HG02981 (cell line): ENCODE measurements at regions not wholly inside any gene's neighbourhood (a gene's known extent, or its start where the extent isn't known, plus 50 kb on each side); places are given as distances from the start of the nearest gene placed in this dataset.
"Not testable (repeated sequence)": the region's sequence is repeated elsewhere in the genome, so short reads cannot be mapped to it uniquely, and the experiment has no call there.

Source experiments
- ATAC-seq: cut with Tn5 transposase; IDR thresholded peaks from one replicate; pipeline ENCODE4 v1.9.1; 2021; ENCODE audit warnings: mild to moderate bottlenecking, moderate library complexity; ENCODE audit not compliant: unreplicated experiment

DNA sequence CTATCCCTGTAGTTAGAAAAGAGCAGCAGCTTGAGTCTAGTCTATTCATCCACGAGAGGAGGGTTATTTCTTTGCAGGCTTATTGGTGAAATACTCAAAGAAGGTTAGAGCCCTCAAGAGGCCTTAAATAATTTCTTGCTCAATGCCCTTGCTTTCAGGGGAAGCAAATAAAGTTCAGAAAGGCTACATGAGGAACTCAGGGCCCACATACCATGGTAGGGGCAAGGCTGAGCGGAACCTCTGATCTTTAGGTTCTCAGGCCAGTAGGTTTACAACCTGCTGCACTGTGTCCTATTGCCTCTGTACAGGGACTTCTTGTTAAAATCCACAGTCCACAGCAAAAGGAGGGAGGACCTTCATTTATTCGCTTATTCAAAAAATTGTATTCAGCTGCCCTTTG is 101.7 kb downstream of the ADAMTS15 start:
- no peak for ATAC-seq

DNA sequence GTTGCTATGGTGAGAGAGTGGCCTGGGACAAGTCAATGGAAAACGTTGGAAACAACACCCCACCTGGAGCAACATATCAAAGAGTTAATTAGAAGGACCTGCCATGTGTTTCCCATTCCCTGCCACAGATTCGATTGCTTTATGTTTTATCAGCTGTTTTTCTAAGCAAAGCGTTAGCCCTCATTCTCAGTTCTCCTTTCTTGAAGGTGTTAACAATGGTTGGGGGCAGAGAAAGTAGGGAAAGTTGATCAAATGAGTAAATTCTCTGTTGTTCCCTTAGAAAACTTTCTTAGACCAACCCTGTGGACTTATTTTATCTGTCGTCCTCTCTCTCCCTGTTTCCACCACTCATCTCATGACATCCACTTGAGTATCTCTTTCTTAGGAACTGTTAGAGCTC is 102.5 kb downstream of the ADAMTS15 start:
- no peak for ATAC-seq

DNA sequence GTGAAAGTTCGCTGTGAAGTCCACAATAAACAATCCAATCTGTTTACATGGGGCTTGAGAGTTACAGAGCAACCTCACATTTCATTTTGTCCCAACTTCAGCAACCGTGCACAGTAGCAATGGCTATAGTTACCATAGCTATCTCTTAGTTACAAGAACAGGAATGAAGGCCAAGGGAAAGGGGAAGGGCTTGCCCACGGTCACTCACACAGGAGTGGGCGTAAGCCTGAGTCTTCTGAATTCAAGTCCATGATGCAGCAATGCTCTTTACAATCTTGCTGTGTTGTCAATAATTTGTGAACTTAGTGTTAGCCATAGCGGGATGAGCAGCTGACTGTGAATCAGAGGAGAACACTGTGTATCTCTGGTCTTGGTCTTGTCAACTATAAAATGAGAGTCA is 102.9 kb downstream of the ADAMTS15 start:
- no peak for ATAC-seq

- ATAC-seq, result no peak
These were observed 104.9 kb downstream of the ADAMTS15 start for GRCh38 chr11:130553306-130553705.

- no peak for ATAC-seq
These were observed 106.0 kb downstream of the ADAMTS15 start for GRCh38 chr11:130554241-130555055.

- ATAC-seq, result no peak
These were observed 106.9 kb downstream of the ADAMTS15 start for GRCh38 chr11:130555251-130555841.

DNA sequence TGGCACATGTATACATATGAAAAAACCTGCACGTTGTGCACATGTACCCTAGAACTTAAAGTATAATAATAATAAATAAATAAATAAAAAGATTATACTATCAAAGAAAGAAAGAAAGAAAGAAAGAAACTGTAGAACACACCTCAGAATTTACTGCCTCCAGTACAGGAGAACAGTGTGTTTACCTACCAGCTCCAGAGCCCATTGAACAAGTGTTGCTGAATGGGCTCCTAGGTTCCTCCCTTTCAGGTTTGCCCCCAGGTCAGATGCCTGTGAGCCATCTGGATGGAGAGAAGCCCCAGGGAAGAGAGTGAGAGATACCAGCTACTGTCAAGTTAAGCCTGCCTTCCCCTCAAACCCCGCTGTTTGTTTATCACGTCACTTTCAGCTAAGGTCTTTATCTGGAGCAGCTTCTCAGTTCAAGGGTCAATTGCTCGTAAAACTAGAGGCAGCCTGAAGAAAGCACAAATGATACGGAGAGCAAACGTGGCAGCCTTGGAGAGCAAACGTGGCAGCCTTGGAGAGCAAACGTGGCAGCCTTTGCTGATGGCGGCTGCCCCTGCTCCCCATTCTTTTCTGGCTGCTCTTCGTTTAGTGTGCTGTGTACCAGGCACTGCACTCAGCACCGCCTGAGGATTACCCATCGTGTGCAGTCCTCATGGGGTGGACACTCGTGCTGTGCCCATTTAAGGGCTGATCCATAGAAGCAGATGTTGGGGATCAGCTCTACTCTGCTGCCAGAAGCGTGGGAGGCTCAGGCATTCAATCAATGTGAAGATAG is 111.7 kb downstream of the ADAMTS15 start:
- ATAC-seq, result no peak

GRCh38 chr11:130560781-130561109 is 112.3 kb downstream of the ADAMTS15 start:
- no peak for ATAC-seq

DNA sequence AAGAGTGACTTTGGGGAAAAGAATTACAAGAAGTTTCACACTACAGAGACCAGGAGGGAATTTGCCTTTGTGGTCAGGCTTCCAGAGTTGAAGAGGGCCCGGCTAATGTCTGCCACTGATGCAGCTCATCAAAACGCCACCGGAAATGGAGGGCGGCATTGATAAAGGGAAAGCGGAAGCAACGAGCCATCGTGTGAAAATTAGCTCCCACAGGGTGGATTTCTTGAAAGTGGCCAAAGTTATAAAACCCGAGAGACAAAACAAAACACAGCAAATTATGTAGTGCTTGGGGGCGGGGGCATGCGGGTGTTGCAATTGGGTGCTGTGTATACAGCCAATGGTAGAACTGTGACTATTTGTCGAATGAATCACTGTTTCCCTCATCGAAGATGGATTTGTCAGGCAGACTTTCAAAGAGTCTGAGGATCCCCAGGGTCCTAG is 113.0 kb downstream of the ADAMTS15 start:
- no peak for ATAC-seq

GRCh38 chr11:130562549-130562948 is 114.1 kb downstream of the ADAMTS15 start:
- ATAC-seq, result no peak

- not testable (repeated sequence) for ATAC-seq
These were observed 117.9 kb downstream of the ADAMTS15 start for GRCh38 chr11:130566360-130566759.

DNA sequence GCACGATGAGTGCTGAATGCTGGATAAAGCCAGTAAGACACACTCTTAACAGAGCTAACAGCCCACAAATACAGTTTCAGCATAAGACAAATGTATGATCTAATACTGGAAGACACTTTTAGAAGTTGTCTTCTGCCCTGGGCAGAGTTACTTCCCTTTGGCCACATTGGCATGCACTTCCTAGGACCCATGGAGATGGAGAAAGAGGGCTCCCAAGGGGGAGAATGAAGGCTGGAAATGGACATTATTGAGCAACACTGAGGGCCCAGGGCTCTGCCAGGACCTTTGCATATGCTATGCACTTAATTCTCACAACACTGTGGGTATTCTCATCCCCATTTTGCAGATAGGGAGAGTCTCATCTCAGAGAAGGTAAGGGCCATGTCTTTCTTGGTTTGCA is 123.1 kb downstream of the ADAMTS15 start:
- ATAC-seq, result no peak

DNA sequence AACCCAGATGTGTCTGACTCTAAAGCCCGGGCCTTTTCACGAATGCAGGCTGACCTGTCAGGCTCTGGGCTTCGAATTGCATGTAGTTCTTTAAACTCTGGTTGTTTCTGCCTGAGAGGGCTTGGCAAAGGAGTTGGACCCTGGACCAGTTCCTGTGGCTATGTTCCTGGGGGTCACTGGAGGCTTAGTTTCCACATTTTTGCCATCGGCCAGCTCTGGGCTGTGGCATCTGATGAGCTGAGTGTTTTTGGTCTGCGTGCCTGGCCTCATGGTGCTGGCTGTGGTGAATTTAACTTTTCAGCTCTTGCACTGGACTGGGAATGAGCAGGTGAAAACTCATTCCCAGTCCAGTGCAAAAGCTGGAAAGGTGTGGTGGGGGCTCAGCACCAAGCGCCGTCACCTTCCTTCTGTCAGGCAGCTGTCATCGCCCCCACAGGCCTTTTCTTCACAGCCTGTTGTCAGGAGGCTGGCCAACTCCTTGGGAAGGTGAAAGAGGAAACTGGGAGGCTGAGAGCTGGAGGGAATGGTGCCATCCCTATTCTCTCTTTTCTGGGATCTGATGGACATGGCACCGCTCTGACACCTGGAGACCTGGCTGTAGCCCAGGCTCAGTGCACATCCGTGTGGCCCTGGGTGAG is 123.6 kb downstream of the ADAMTS15 start:
- no peak for ATAC-seq

DNA sequence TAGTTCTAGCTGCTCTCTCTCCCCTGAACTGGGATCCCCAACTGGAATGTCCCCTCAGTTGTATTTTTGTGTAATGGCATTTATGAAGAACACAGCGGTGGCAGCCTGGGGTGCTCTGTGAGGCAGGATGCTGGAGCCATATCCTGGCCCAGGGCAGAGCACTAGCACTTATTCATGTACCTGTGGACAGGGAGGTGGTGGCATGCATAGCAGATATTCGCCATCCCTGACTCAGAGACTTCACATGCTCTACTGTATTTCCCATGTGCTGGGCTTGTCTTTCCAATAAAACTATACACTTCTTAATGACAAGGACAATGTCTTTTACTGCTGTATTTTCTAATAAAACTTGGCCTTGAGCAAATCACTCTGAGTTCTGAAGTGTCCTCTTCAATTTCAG is 125.3 kb downstream of the ADAMTS15 start:
- ATAC-seq, result no peak

DNA sequence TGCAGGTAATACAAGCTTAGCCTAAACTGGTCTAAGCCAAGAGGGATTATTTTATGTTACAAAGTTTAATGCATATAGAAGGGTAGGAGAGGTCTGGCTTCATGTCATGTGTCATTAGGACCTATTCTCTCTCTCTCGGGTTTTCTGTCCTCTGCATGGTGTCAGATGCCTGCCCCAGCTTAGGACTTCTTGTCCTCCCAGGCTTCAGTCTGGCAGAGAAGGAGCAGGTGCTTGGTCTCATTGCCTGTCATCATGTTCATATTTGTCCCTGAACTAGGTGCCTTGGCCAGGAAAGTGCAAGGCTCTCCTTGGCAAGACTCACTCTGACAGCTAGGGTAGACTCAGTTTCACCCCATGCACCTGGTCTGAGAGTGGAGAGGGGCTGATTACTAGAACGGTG is 126.3 kb downstream of the ADAMTS15 start:
- no peak for ATAC-seq

DNA sequence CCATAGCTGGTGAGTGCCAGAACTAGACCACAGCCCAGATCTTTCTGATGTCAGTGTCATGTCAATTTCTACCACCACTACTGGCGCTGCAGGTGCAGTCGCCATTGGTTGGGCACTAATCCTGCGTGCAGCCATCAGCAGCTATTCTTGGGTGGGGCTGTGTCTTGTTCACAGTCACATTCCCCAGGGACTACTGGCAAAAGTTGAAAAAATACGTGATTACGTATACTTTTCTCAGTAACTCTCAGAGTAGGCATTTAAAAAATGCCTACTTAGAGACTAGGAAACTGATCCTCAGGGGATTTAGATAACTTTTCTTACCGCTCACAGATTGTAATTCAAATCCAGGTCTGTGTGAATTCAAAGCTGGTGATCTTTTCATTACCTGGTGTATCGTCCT is 127.7 kb downstream of the ADAMTS15 start:
- no peak for ATAC-seq

DNA sequence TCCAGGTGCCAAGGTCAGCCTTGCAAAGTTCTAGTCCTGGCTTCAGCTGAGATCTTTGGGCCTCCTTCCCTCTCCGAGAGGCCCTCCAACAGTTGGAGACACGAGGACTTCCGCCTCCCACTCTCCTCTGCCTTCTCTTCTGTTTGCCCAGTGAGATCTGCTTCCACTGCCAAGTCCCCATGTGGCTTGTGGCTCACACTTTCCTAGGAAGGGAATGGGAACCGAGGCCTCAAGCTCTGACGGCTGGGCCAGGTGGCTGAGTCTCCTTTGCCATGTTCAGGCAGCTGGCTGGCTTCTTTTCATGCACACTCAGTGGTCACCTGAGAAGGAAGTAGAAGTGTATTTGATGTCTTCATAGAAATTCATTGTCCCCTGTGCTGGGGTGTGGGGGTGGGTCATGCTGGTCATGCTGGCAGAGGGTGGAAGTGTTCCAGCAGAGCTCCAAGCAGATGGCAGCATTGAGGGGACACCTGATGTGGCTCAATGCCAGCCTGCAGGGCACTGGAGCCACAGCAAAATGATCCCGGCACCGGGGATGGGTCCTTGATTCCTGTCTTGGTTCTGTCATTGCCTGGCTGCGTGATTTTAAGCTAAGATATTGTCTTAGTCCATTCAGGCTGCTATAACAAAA is 130.4 kb downstream of the ADAMTS15 start:
- ATAC-seq, result no peak

- no peak for ATAC-seq
These were observed 131.9 kb downstream of the ADAMTS15 start for GRCh38 chr11:130580372-130580771.

- ATAC-seq, result no peak
These were observed 132.5 kb downstream of the ADAMTS15 start for GRCh38 chr11:130580891-130581492.

DNA sequence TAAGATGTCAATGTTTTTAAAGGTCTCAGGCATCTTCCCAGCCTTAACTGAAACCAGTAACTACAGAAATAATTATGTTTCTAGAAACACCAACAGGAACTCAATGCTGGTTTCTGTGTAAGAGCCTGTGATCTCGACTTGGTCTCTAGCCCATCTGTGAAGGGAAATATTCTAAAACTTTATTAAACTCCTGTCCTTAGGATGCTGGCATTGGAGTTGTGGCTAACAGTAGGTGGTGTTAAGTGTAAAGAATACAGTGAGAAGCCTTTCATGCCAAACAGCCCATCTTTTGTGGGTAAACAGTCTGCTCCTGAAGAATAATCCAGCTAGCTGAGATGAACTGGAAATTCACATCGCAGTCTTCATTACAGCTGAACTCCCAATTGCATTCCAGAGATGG is 133.2 kb downstream of the ADAMTS15 start:
- no peak for ATAC-seq

DNA sequence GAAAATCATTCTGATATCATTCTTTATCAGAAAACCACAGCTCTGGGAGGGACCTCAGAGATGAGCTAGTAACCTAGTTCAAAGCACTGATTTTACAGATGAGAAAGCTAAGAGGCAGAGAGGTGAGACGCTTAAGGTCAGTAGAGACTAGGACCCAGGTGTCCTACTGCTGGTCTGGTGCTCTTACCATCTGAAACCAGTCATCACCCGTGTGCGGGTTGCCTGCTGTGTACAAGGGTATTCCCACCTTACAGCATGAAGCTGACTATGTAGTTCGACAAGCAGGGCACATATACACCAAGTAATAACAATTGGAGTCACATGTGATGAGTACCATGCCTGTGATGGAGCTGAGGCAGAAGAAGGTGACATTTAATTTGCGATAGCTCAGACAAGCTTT is 133.7 kb downstream of the ADAMTS15 start:
- ATAC-seq, result no peak
